A549 (cell line): ENCODE measurements at regions not wholly inside any gene's neighbourhood (a gene's known extent, or its start where the extent isn't known, plus 50 kb on each side); places are given as distances from the start of the nearest gene placed in this dataset.

Experiments
- ATAC-seq, 2 experiments: fragments of 200-7000 bp in 1 of 2; fragments of >200 bp in 1 of 2; cut with Nextera tagmentation in 1 of 2; cut with Tn5 transposase in 1 of 2; 3 replicates each; pipeline versions ENCODE4 v1.8.0 to v1.9.1; 2018 to 2020; ENCODE audit warnings: mild to moderate bottlenecking in 1 of 2, moderate library complexity in 1 of 2
- CTCF ChIA-PET: fragments of 300-600 bp; sonication (Branson Sonifier 250); formaldehyde crosslinking; extraction: SDS; loops from one replicate; lab custom pipeline; 2021; ENCODE audit warnings: antibody characterized with exemption, inconsistent platforms; lab: Yijun Ruan, JAX
- POLR2A ChIA-PET: fragments of 350-600 bp; formaldehyde crosslinking; extraction: SDS; loops from one replicate; lab custom pipeline; 2021; ENCODE audit warnings: antibody characterized with exemption, inconsistent platforms; lab: Yijun Ruan, JAX
- DNase-seq, 2 experiments: peaks; one replicate each; pipeline versions ENCODE4 v3.0.0 to v3.0.0-alpha.2; 2011 to 2016; ENCODE audit warnings: low read depth in 1 of 2, low spot score in 1 of 2
- FAIRE-seq: peaks from 2 replicates; lab custom pipeline; 2011; peaks lifted over from hg19 to GRCh38; lab: Jason Lieb, UNC
- H3K27ac ChIP-seq, 2 experiments: fragments of >200 bp; sonication (Bioruptor Twin); formaldehyde crosslinking; 3 replicates each; pipeline ENCODE4 v1.5.1; 2016 to 2017
- H3K4me1 ChIP-seq: fragments of >200 bp; sonication (Bioruptor Twin); formaldehyde crosslinking; 3 replicates; pipeline ENCODE4 v1.6.1; 2016
- H3K4me2 ChIP-seq: fragments of >200 bp; sonication (Bioruptor Twin); formaldehyde crosslinking; 3 replicates; pipeline ENCODE4 v1.6.1; 2016
- H3K4me3 ChIP-seq: fragments of >200 bp; sonication (Bioruptor Twin); formaldehyde crosslinking; 3 replicates; pipeline ENCODE4 v1.5.1; 2016
- H3K9me3 ChIP-seq: fragments of >200 bp; sonication (Bioruptor Twin); formaldehyde crosslinking; 3 replicates; pipeline ENCODE4 v1.6.1; 2016
- BHLHE40 ChIP-seq: IDR thresholded peaks from 2 replicates; pipeline ENCODE4 v1.6.1; 2012; ENCODE audit warnings: low read depth, low read length, inconsistent platforms
- CEBPB ChIP-seq, 2 experiments: fragments of >200 bp in 1 of 2; sonication (Bioruptor Twin) in 1 of 2; formaldehyde crosslinking in 1 of 2; IDR thresholded peaks; 2 replicates each; pipeline ENCODE4 v1.6.1; 2012 to 2016
- CHD4 ChIP-seq: fragments of 200-600 bp; sonication (generic); IDR thresholded peaks from 2 replicates; pipeline ENCODE4 v1.6.1; 2016; ENCODE audit warnings: antibody characterized with exemption, mild to moderate bottlenecking, borderline replicate concordance
- FOSB ChIP-seq: fragments of 250-450 bp; sonication (Bioruptor Pico); IDR thresholded peaks from 2 replicates; pipeline ENCODE4 v1.5.0; 2020; ENCODE audit warnings: mild to moderate bottlenecking, moderate library complexity
- KDM1A ChIP-seq: fragments of 200-600 bp; sonication (generic); IDR thresholded peaks from 2 replicates; pipeline ENCODE4 v1.6.1; 2016; ENCODE audit warnings: low read depth, mild to moderate bottlenecking
- MAFK ChIP-seq: fragments of 450-650 bp; IDR thresholded peaks from 2 replicates; pipeline ENCODE4 v1.6.1; 2014; ENCODE audit not compliant: partially characterized antibody
- MAZ ChIP-seq: fragments of 150-350 bp; IDR thresholded peaks from 2 replicates; pipeline ENCODE4 v1.6.1; 2014; ENCODE audit warnings: antibody characterized with exemption, low read depth, low read length, borderline replicate concordance
- NFE2L2 ChIP-seq: fragments of 150-350 bp; conservative IDR thresholded peaks from 2 replicates; pipeline ENCODE4 v1.6.1; 2014; ENCODE audit warnings: low read length
- NPAS2 ChIP-seq: fragments of 250-450 bp; sonication (Bioruptor Pico); IDR thresholded peaks from 2 replicates; pipeline ENCODE4 v1.8.0; 2022; ENCODE audit warnings: mild to moderate bottlenecking, moderate library complexity, borderline replicate concordance
- NR3C1 ChIP-seq: fragments of >200 bp; sonication (Bioruptor Twin); formaldehyde crosslinking; IDR thresholded peaks from 3 replicates; pipeline ENCODE4 v1.6.1; 2017
- POLR2A ChIP-seq: IDR thresholded peaks from 2 replicates; pipeline ENCODE4 v1.6.1; 2012; ENCODE audit warnings: mild to moderate bottlenecking, low read length
- POLR2AphosphoS2 ChIP-seq: conservative IDR thresholded peaks from 2 replicates; pipeline ENCODE4 v1.6.1; 2012; ENCODE audit warnings: low read length, improper control_type of control experiment, inconsistent platforms
- RAD21 ChIP-seq, 2 experiments: fragments of >200 bp in 1 of 2; sonication (Bioruptor Twin) in 1 of 2; formaldehyde crosslinking in 1 of 2; IDR thresholded peaks in 1 of 2; conservative IDR thresholded peaks in 1 of 2; 2 replicates in 1 of 2; 3 replicates in 1 of 2; pipeline ENCODE4 v1.6.1; 2012 to 2018; ENCODE audit warnings: inconsistent platforms in 1 of 2
- RARB ChIP-seq: fragments of 250-450 bp; sonication (Bioruptor Pico); IDR thresholded peaks from 2 replicates; pipeline ENCODE4 v1.8.0; 2021; ENCODE audit warnings: mild to moderate bottlenecking, moderate library complexity
- RCOR1 ChIP-seq: fragments of 150-350 bp; IDR thresholded peaks from 2 replicates; pipeline ENCODE4 v1.6.1; 2014; ENCODE audit warnings: antibody characterized with exemption, low read length, low read depth
- RFX5 ChIP-seq: fragments of 450-650 bp; IDR thresholded peaks from 2 replicates; pipeline ENCODE4 v1.7.1; 2014; ENCODE audit warnings: antibody characterized with exemption, mild to moderate bottlenecking, moderate library complexity
- ZFP36 ChIP-seq: fragments of 450-650 bp; IDR thresholded peaks from 2 replicates; pipeline ENCODE4 v1.6.1; 2014; ENCODE audit warnings: borderline replicate concordance; ENCODE audit not compliant: partially characterized antibody
- ZSCAN20 ChIP-seq: fragments of 250-450 bp; sonication (Bioruptor Pico); IDR thresholded peaks from 2 replicates; pipeline ENCODE4 v1.8.0; 2022; ENCODE audit warnings: mild to moderate bottlenecking, moderate library complexity
- WGBS: methylation state at CpG from one replicate; pipeline ENCODE4 v1.1.6; 2017; ENCODE audit errors: missing lambda C conversion rate; 5-methylcytosine and 5-hydroxymethylcytosine counted together
- TF ChIP-seq, protein P1 (sequence below): fragments of 200-600 bp; sonication (generic); IDR thresholded peaks from 2 replicates; pipeline ENCODE4 v1.6.1; 2016; ENCODE audit warnings: antibody characterized with exemption, mild to moderate bottlenecking, moderate library complexity
- TF ChIP-seq, protein P2 (sequence below): fragments of >200 bp; sonication (Bioruptor Twin); formaldehyde crosslinking; IDR thresholded peaks from 3 replicates; pipeline ENCODE4 v1.6.1; 2016
- TF ChIP-seq, protein P3 (sequence below): fragments of >200 bp; sonication (Bioruptor Twin); formaldehyde crosslinking; IDR thresholded peaks from 2 replicates; pipeline ENCODE4 v1.6.1; 2016
- TF ChIP-seq, protein P4 (sequence below): fragments of 250-450 bp; sonication (Bioruptor Pico); IDR thresholded peaks from 2 replicates; pipeline ENCODE4 v1.5.0; 2020; ENCODE audit warnings: low read depth, mild to moderate bottlenecking, moderate library complexity
- TF ChIP-seq, protein P5 (sequence below): fragments of 250-450 bp; sonication (Bioruptor Pico); IDR thresholded peaks from 2 replicates; pipeline ENCODE4 v1.5.0; 2021; ENCODE audit warnings: mild to moderate bottlenecking, moderate library complexity, borderline replicate concordance
- TF ChIP-seq, protein P6 (sequence below): IDR thresholded peaks from 2 replicates; pipeline ENCODE4 v1.6.1; 2012

DNA sequence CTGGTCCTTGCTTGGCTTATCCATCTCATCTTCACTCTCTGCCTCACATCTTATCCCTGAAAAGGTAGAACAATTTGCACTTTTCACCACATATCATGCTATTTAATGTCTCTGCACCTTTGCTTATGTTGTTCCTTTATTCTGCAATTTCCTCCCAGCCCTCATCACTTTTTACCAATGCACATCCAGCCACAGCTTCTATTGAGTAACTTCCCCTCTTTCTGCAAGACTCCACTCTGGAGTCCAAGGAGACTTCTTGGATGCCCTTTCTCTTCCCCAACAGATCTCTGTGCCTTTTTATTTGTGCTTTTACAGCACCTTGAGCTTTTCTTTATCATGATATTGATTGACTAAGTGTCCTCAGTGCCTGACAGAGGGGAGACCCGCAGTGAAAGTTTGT, 797.1 kb downstream of the VRK1 start:
- POLR2A ChIA-PET: no interaction called here
- H3K27ac ChIP-seq: no peak overlapping the region

DNA sequence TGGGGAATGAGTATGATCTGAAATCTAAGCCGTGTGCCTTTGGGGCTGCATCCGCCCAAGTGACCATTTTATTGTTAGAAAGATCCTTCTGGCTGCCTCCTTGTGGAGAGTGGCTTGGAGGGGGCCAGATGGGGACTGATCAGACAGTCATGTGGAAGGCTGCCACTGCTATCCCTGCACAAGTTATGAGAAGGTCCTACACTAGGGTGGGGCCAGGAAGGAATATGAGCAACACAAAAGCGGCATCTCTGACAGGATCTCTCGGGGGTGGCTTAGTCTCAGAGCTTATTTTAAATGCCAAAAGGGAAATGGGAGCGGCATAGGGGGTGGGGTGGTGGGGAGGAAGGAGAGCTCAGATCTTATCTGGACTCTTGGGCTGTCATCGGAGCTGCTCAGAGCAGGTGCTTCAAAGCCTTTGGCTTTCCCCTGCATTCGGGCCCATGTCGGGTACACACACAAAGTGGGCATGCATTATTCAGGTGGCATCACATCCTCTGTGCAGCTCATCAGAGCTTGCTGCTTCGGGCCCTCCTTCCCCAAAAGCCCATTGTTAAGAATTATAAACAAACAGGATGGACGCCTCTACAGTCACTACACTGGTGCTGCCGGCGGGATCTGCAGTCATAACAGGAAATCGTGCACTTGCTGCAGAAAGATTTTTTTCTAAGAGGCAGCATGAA, 805.4 kb downstream of the VRK1 start:
- FAIRE-seq (no peak), ATAC-seq (no peak), DNase-seq (no peak)
- CTCF ChIA-PET: no interaction called here
- Histone ChIP-seq H3K27ac (no peak overlapping the region), H3K9me3 (no peaks in the 10 kb centered on the region), H3K4me1 (no peaks in the 10 kb centered on the region), H3K4me2 (no peak overlapping the region), H3K4me3 (no peak overlapping the region)
- POLR2A ChIA-PET: no interaction called here
- TF ChIP-seq, protein P1, sequence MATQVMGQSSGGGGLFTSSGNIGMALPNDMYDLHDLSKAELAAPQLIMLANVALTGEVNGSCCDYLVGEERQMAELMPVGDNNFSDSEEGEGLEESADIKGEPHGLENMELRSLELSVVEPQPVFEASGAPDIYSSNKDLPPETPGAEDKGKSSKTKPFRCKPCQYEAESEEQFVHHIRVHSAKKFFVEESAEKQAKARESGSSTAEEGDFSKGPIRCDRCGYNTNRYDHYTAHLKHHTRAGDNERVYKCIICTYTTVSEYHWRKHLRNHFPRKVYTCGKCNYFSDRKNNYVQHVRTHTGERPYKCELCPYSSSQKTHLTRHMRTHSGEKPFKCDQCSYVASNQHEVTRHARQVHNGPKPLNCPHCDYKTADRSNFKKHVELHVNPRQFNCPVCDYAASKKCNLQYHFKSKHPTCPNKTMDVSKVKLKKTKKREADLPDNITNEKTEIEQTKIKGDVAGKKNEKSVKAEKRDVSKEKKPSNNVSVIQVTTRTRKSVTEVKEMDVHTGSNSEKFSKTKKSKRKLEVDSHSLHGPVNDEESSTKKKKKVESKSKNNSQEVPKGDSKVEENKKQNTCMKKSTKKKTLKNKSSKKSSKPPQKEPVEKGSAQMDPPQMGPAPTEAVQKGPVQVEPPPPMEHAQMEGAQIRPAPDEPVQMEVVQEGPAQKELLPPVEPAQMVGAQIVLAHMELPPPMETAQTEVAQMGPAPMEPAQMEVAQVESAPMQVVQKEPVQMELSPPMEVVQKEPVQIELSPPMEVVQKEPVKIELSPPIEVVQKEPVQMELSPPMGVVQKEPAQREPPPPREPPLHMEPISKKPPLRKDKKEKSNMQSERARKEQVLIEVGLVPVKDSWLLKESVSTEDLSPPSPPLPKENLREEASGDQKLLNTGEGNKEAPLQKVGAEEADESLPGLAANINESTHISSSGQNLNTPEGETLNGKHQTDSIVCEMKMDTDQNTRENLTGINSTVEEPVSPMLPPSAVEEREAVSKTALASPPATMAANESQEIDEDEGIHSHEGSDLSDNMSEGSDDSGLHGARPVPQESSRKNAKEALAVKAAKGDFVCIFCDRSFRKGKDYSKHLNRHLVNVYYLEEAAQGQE: no peak
- no peak for TF ChIP-seq NR3C1
- TF ChIP-seq NFE2L2: no peak
- TF ChIP-seq RAD21 (conservative IDR thresholded peaks at IDR 0.05 in 1 of 2, IDR thresholded peaks at IDR 0.05 in 1 of 2): no peak
- no peak for TF ChIP-seq KDM1A
- no peak for TF ChIP-seq MAZ
- no peak for TF ChIP-seq RARB (CRISPR knock-in tag)
- TF ChIP-seq RFX5: no peak
- TF ChIP-seq POLR2A: no peak
- TF ChIP-seq, protein P2, sequence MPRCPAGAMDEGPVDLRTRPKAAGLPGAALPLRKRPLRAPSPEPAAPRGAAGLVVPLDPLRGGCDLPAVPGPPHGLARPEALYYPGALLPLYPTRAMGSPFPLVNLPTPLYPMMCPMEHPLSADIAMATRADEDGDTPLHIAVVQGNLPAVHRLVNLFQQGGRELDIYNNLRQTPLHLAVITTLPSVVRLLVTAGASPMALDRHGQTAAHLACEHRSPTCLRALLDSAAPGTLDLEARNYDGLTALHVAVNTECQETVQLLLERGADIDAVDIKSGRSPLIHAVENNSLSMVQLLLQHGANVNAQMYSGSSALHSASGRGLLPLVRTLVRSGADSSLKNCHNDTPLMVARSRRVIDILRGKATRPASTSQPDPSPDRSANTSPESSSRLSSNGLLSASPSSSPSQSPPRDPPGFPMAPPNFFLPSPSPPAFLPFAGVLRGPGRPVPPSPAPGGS: no peak
- TF ChIP-seq, protein P3, sequence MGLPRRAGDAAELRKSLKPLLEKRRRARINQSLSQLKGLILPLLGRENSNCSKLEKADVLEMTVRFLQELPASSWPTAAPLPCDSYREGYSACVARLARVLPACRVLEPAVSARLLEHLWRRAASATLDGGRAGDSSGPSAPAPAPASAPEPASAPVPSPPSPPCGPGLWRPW: no peak
- TF ChIP-seq MAFK: no peak
- 30% methylated on average over 13 of the region's 13 CpGs for WGBS

More for the DNA sequence above, 797.1 kb downstream of the VRK1 start:
- TF ChIP-seq, protein P4, sequence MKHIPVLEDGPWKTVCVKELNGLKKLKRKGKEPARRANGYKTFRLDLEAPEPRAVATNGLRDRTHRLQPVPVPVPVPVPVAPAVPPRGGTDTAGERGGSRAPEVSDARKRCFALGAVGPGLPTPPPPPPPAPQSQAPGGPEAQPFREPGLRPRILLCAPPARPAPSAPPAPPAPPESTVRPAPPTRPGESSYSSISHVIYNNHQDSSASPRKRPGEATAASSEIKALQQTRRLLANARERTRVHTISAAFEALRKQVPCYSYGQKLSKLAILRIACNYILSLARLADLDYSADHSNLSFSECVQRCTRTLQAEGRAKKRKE: no peak
- TF ChIP-seq, protein P5, sequence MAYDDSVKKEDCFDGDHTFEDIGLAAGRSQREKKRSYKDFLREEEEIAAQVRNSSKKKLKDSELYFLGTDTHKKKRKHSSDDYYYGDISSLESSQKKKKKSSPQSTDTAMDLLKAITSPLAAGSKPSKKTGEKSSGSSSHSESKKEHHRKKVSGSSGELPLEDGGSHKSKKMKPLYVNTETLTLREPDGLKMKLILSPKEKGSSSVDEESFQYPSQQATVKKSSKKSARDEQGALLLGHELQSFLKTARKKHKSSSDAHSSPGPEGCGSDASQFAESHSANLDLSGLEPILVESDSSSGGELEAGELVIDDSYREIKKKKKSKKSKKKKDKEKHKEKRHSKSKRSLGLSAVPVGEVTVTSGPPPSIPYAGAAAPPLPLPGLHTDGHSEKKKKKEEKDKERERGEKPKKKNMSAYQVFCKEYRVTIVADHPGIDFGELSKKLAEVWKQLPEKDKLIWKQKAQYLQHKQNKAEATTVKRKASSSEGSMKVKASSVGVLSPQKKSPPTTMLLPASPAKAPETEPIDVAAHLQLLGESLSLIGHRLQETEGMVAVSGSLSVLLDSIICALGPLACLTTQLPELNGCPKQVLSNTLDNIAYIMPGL (CRISPR knock-in tag): no peak
- TF ChIP-seq ZSCAN20 (CRISPR knock-in tag) (no peak), BHLHE40 (no peak), POLR2AphosphoS2 (no peak), RFX5 (no peak), FOSB (CRISPR knock-in tag) (no peak), ZFP36 (no peak), RCOR1 (no peak), CEBPB (IDR thresholded peaks at IDR 0.05) (no peak), NPAS2 (CRISPR knock-in tag) (no peak), CHD4 (no peak), RAD21 (conservative IDR thresholded peaks at IDR 0.05 in 1 of 2, IDR thresholded peaks at IDR 0.05 in 1 of 2) (no peak)
- TF ChIP-seq, protein P6, sequence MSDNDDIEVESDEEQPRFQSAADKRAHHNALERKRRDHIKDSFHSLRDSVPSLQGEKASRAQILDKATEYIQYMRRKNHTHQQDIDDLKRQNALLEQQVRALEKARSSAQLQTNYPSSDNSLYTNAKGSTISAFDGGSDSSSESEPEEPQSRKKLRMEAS: no peak
- TF ChIP-seq, all 56 proteins: peak for 0
- FAIRE-seq (no peak), DNase-seq (no peak), ATAC-seq (no peak)
- WGBS: 4% methylated on average over 1 of the region's 1 CpG
- CTCF ChIA-PET: no interaction called here
- Histone ChIP-seq H3K4me3 (no peak overlapping the region), H3K4me2 (no peak overlapping the region), H3K4me1 (no peaks in the 10 kb centered on the region), H3K9me3 (no peaks in the 10 kb centered on the region)
